ENCODE measurements at regions not wholly inside any gene's neighbourhood (a gene's known extent, or its start where the extent isn't known, plus 50 kb on each side); places are given as distances from the start of the nearest gene placed in this dataset.

GRCh38 chr7:52184006-52184703 lies 851.3 kb upstream of the POM121L12 start:
- no peaks in the 10 kb centered on the region for H3K4me1 ChIP-seq
- H3K36me3 Mint-ChIP-seq (ENCODE audit: insufficient read depth, unreplicated experiment): no peaks in the 10 kb centered on the region
- no peaks in the 10 kb centered on the region for H3K4me1 Mint-ChIP-seq (ENCODE audit: low read depth, unreplicated experiment)
- TF ChIP-seq, protein P1, sequence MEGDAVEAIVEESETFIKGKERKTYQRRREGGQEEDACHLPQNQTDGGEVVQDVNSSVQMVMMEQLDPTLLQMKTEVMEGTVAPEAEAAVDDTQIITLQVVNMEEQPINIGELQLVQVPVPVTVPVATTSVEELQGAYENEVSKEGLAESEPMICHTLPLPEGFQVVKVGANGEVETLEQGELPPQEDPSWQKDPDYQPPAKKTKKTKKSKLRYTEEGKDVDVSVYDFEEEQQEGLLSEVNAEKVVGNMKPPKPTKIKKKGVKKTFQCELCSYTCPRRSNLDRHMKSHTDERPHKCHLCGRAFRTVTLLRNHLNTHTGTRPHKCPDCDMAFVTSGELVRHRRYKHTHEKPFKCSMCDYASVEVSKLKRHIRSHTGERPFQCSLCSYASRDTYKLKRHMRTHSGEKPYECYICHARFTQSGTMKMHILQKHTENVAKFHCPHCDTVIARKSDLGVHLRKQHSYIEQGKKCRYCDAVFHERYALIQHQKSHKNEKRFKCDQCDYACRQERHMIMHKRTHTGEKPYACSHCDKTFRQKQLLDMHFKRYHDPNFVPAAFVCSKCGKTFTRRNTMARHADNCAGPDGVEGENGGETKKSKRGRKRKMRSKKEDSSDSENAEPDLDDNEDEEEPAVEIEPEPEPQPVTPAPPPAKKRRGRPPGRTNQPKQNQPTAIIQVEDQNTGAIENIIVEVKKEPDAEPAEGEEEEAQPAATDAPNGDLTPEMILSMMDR (IDR thresholded peaks at IDR 0.05; ENCODE audit: insufficient read depth in 1 of 2, low read depth in 1 of 2, low read length in 1 of 2, severe bottlenecking in 1 of 2, unreplicated experiment in 1 of 2): no peak
- H3K27me3 Mint-ChIP-seq (ENCODE audit: insufficient read depth, unreplicated experiment): no peaks in the 10 kb centered on the region
- H3K9me3 Mint-ChIP-seq (ENCODE audit: unreplicated experiment): peaks cover 23% of the 10 kb centered on the region
- ChIA-PET CTCF (no interaction called here), POLR2A (no interaction called here)
- H3K27ac Mint-ChIP-seq (ENCODE audit: unreplicated experiment): no peak overlapping the region
- no peak overlapping the region for H3K4me3 ChIP-seq (ENCODE audit: low read depth, low read length)
- no peak for DNase-seq
- H3K4me3 Mint-ChIP-seq (ENCODE audit: unreplicated experiment): no peak overlapping the region
- no peaks in the 10 kb centered on the region for H3K27me3 ChIP-seq (replicated peaks; ENCODE audit: control insufficient read depth, insufficient read depth, low read length)
- H3K36me3 ChIP-seq (ENCODE audit: control insufficient read depth, insufficient read depth, low read length): no peaks in the 10 kb centered on the region
- no TSS peak for BruUV-seq (replicated peaks)
- no peaks in the 10 kb centered on the region; the same call in 1 of the 2 replicates for H3K9me3 ChIP-seq
- intact Hi-C loops (cut with micrococcal nuclease; ENCODE audit: unreplicated experiment): loop anchor here (10.0 kb wide), 1 partner anchor 1439 kb away; no protein-coding TSS in a partner anchor

DNA sequence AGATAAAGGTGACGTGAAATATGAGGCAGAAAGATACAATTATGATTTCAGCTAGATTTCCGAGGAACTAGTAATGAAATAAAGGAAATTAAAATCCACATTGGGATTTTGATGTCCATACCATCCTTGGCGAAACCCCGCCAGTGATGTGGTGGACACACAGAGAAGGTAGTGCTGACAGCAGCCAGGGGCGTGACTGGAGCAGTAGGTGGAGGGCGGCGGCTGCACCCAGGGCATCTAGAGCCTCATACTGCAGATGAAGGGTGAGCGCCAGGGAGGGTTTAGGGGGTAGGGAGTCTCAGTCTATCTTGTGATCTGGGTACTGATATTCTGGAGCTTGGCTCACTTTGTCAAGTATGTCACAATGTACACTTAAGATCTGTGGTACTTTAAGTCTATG lies 855.5 kb upstream of the POM121L12 start:
- no TSS peak for BruUV-seq (replicated peaks)
- DNase-seq: no peak
- no peaks in the 10 kb centered on the region; the same call in 1 of the 2 replicates for H3K9me3 ChIP-seq
- H3K36me3 Mint-ChIP-seq (ENCODE audit: insufficient read depth, unreplicated experiment): no peaks in the 10 kb centered on the region
- no peaks in the 10 kb centered on the region for H3K27me3 Mint-ChIP-seq (ENCODE audit: insufficient read depth, unreplicated experiment)
- no peaks in the 10 kb centered on the region for H3K27me3 ChIP-seq (replicated peaks; ENCODE audit: control insufficient read depth, insufficient read depth, low read length)
- no peak overlapping the region for H3K4me3 ChIP-seq (ENCODE audit: low read depth, low read length)
- TF ChIP-seq, protein P1 (IDR thresholded peaks at IDR 0.05; ENCODE audit: insufficient read depth in 1 of 2, low read depth in 1 of 2, low read length in 1 of 2, severe bottlenecking in 1 of 2, unreplicated experiment in 1 of 2): no peak
- H3K4me1 Mint-ChIP-seq (ENCODE audit: low read depth, unreplicated experiment): no peaks in the 10 kb centered on the region
- H3K4me1 ChIP-seq: no peaks in the 10 kb centered on the region
- no peaks in the 10 kb centered on the region for H3K36me3 ChIP-seq (ENCODE audit: control insufficient read depth, insufficient read depth, low read length)
- H3K9me3 Mint-ChIP-seq (ENCODE audit: unreplicated experiment): peaks cover 13% of the 10 kb centered on the region
- ChIA-PET CTCF (no interaction called here), POLR2A (no interaction called here)
- intact Hi-C loops (cut with micrococcal nuclease; ENCODE audit: unreplicated experiment): loop anchor here (10.0 kb wide), 1 partner anchor 1435 kb away; no protein-coding TSS in a partner anchor
- H3K4me3 Mint-ChIP-seq (ENCODE audit: unreplicated experiment): no peak overlapping the region
- H3K27ac Mint-ChIP-seq (ENCODE audit: unreplicated experiment): no peak overlapping the region

DNA sequence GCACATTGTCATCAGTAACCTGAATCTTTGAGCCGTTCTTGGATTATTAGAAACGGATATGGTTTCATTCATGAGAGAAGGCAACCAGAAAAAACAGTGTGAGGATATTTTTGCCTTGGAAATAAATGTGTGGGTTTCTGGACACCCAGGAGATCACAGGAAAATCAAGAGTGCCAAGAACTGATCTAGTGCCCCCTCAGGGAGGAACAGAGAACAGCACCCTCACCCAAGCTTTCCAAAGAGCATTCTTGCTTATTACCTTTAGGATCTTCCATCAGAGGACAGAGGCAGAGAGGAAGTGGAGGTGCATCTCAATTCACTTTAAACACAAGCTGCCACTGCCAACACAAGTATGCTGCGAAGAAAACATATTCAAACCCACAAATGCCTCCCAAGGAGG lies 851.5 kb upstream of the COBL start:
- BruUV-seq (replicated peaks): no TSS peak
- DNase-seq: peak in 1 of 2 experiments; percentile 45
- POLR2A ChIA-PET: no interaction called here

More for the DNA sequence above, 851.5 kb upstream of the COBL start:
- Histone ChIP-seq H3K4me1 (no peaks in the 10 kb centered on the region), H3K9me3 (no peaks in the 10 kb centered on the region), H3K36me3 (ENCODE audit: control insufficient read depth, insufficient read depth, low read length) (no peaks in the 10 kb centered on the region), H3K27me3 (replicated peaks; ENCODE audit: control insufficient read depth, insufficient read depth, low read length) (no peaks in the 10 kb centered on the region), H3K4me3 (ENCODE audit: low read depth, low read length) (no peak overlapping the region)
- CTCF ChIA-PET: no interaction called here
- Mint-ChIP-seq H3K27me3 (ENCODE audit: insufficient read depth, unreplicated experiment) (no peaks in the 10 kb centered on the region), H3K36me3 (ENCODE audit: insufficient read depth, unreplicated experiment) (no peaks in the 10 kb centered on the region), H3K27ac (ENCODE audit: unreplicated experiment) (no peak overlapping the region), H3K9me3 (ENCODE audit: unreplicated experiment) (no peaks in the 10 kb centered on the region), H3K4me3 (ENCODE audit: unreplicated experiment) (no peak overlapping the region), H3K4me1 (ENCODE audit: low read depth, unreplicated experiment) (no peaks in the 10 kb centered on the region)
- intact Hi-C loops (cut with micrococcal nuclease; ENCODE audit: unreplicated experiment): loop anchor here (1.0 kb wide), 1 partner anchor 379 kb away; no protein-coding TSS in a partner anchor
- TF ChIP-seq, protein P1 (IDR thresholded peaks at IDR 0.05; ENCODE audit: insufficient read depth in 1 of 2, low read depth in 1 of 2, low read length in 1 of 2, severe bottlenecking in 1 of 2, unreplicated experiment in 1 of 2): peak; percentile 38 to 42

Measured in Caco-2 (cell line).